ENCODE measurements at regions not wholly inside any gene's neighbourhood (a gene's known extent, or its start where the extent isn't known, plus 50 kb on each side); places are given as distances from the start of the nearest gene placed in this dataset.
"Not testable (repeated sequence)": the region's sequence is repeated elsewhere in the genome, so short reads cannot be mapped to it uniquely, and the experiment has no call there.

DNA sequence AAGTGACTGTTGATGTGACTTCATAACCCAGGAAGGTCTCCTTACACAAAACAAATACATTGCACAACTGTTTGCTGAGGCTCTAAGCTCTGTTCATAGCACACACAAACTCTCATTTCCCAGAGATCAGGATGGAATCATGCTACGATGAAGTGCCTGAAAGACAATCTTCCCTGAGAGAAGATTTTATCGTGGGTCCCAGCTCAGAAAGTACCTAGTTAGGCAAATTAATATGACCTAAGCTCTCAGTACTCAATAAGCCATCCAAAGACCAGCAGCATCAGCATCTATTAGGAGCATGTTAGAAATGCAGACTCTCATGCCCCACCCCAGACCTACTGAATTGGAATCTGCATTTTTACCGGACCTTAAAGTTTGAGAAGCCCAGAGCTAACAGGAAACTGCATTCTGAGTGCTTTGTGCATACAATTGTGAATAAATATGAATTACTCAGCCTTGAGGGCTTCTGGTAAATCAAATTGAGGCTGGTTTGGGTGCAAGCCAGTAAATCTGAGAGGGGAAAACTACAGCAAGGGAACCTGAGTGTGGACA lies 161.5 kb upstream of the C2CD4B start:
- 58% methylated on average over 3 of the region's 3 CpGs for WGBS
- DNase-seq (ENCODE audit: low spot score): no peak
- Histone ChIP-seq H3K36me3 (ENCODE audit: control insufficient read depth in 4 of 4, insufficient read depth in 3 of 4, low read depth in 1 of 4, low read length in 3 of 4) (no peaks in the 10 kb centered on the region), H3K27me3 (ENCODE audit: control insufficient read depth in 4 of 4, insufficient read depth in 4 of 4, low read length in 3 of 4) (peaks cover 0 to 2% (median 0%) of the 10 kb centered on the region in 4 donors), H3K27ac (ENCODE audit: low read depth in 1 of 2, low read length in 2 of 2) (no peak overlapping the region), H3K9me3 (ENCODE audit: control insufficient read depth in 4 of 4, low read length in 3 of 4) (no peaks in the 10 kb centered on the region), H3K4me1 (ENCODE audit: control insufficient read depth in 4 of 4, insufficient read depth in 4 of 4, low read length in 3 of 4) (no peaks in the 10 kb centered on the region), H3K4me3 (ENCODE audit: low read depth in 1 of 3, low read length in 3 of 3) (no peak overlapping the region), H3K9ac (ENCODE audit: low read depth in 1 of 2, low read length in 2 of 2) (no peak overlapping the region)
- TF ChIP-seq, protein P1, sequence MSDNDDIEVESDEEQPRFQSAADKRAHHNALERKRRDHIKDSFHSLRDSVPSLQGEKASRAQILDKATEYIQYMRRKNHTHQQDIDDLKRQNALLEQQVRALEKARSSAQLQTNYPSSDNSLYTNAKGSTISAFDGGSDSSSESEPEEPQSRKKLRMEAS (IDR thresholded peaks at IDR 0.05): no peak
- TF ChIP-seq, protein P2, sequence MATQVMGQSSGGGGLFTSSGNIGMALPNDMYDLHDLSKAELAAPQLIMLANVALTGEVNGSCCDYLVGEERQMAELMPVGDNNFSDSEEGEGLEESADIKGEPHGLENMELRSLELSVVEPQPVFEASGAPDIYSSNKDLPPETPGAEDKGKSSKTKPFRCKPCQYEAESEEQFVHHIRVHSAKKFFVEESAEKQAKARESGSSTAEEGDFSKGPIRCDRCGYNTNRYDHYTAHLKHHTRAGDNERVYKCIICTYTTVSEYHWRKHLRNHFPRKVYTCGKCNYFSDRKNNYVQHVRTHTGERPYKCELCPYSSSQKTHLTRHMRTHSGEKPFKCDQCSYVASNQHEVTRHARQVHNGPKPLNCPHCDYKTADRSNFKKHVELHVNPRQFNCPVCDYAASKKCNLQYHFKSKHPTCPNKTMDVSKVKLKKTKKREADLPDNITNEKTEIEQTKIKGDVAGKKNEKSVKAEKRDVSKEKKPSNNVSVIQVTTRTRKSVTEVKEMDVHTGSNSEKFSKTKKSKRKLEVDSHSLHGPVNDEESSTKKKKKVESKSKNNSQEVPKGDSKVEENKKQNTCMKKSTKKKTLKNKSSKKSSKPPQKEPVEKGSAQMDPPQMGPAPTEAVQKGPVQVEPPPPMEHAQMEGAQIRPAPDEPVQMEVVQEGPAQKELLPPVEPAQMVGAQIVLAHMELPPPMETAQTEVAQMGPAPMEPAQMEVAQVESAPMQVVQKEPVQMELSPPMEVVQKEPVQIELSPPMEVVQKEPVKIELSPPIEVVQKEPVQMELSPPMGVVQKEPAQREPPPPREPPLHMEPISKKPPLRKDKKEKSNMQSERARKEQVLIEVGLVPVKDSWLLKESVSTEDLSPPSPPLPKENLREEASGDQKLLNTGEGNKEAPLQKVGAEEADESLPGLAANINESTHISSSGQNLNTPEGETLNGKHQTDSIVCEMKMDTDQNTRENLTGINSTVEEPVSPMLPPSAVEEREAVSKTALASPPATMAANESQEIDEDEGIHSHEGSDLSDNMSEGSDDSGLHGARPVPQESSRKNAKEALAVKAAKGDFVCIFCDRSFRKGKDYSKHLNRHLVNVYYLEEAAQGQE (IDR thresholded peaks at IDR 0.05): no peak
- TF ChIP-seq SP1 (IDR thresholded peaks at IDR 0.05) (no peak), FOXA1 (IDR thresholded peaks at IDR 0.05) (no peak), TAF1 (conservative IDR thresholded peaks at IDR 0.05) (no peak), HNF4G (IDR thresholded peaks at IDR 0.05) (no peak)
- TF ChIP-seq, protein P3, sequence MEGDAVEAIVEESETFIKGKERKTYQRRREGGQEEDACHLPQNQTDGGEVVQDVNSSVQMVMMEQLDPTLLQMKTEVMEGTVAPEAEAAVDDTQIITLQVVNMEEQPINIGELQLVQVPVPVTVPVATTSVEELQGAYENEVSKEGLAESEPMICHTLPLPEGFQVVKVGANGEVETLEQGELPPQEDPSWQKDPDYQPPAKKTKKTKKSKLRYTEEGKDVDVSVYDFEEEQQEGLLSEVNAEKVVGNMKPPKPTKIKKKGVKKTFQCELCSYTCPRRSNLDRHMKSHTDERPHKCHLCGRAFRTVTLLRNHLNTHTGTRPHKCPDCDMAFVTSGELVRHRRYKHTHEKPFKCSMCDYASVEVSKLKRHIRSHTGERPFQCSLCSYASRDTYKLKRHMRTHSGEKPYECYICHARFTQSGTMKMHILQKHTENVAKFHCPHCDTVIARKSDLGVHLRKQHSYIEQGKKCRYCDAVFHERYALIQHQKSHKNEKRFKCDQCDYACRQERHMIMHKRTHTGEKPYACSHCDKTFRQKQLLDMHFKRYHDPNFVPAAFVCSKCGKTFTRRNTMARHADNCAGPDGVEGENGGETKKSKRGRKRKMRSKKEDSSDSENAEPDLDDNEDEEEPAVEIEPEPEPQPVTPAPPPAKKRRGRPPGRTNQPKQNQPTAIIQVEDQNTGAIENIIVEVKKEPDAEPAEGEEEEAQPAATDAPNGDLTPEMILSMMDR (IDR thresholded peaks at IDR 0.05; ENCODE audit: low read depth, low read length, missing input control): no peak

DNA sequence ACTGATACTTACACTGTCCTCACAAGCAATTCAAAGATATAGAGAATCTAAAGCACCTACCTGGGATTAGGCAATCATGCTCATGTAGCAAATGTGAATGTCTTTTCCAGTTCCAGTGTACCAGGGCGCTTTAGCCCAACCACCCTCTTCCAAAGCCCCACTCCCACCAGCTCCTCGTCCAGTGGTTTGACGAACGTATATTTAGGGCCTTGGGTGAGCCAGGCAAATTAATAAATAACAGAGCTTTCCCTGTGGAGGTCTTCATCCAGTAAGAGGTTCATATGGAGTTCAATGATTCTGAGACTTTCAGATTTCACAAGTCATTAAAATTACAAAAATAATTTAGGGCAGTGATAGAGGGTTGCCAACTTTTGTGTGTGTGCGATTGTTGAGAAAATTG lies 162.3 kb upstream of the C2CD4B start:
- Histone ChIP-seq H3K27me3 (ENCODE audit: control insufficient read depth in 4 of 4, insufficient read depth in 4 of 4, low read length in 3 of 4) (peaks cover 0 to 2% (median 0%) of the 10 kb centered on the region in 4 donors), H3K4me3 (ENCODE audit: low read depth in 1 of 3, low read length in 3 of 3) (no peak overlapping the region), H3K9me3 (ENCODE audit: control insufficient read depth in 4 of 4, low read length in 3 of 4) (no peaks in the 10 kb centered on the region), H3K27ac (ENCODE audit: low read depth in 1 of 2, low read length in 2 of 2) (no peak overlapping the region), H3K9ac (ENCODE audit: low read depth in 1 of 2, low read length in 2 of 2) (no peak overlapping the region), H3K4me1 (ENCODE audit: control insufficient read depth in 4 of 4, insufficient read depth in 4 of 4, low read length in 3 of 4) (no peaks in the 10 kb centered on the region), H3K36me3 (ENCODE audit: control insufficient read depth in 4 of 4, insufficient read depth in 3 of 4, low read depth in 1 of 4, low read length in 3 of 4) (no peaks in the 10 kb centered on the region)
- 93% methylated on average over 5 of the region's 5 CpGs for WGBS
- DNase-seq (ENCODE audit: low spot score): no peak
- no peak for TF ChIP-seq YY1 (IDR thresholded peaks at IDR 0.05)

DNA sequence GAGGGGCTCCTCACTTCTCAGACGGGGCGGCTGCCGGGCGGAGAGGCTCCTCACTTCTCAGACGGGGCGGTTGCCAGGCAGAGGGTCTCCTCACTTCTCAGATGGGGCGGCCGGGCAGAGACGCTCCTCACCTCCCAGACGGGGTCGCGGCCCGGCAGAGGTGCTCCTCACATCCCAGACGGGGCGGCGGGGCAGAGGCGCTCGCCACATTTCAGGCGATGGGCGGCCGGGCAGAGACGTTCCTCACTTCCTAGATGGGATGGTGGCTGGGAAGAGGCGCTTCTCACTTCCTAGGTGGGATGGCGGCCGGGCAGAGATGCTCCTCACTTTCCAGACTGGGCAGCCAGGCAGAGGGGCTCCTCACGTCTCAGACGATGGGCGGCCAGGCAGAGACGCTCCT lies 167.4 kb upstream of the C2CD4B start:
- not testable (repeated sequence) for DNase-seq (ENCODE audit: low spot score); H3K36me3 ChIP-seq (ENCODE audit: control insufficient read depth in 4 of 4, insufficient read depth in 3 of 4, low read depth in 1 of 4, low read length in 3 of 4); H3K27me3 ChIP-seq (ENCODE audit: control insufficient read depth in 4 of 4, insufficient read depth in 4 of 4, low read length in 3 of 4); H3K9me3 ChIP-seq (ENCODE audit: control insufficient read depth in 4 of 4, low read length in 3 of 4); H3K4me1 ChIP-seq (ENCODE audit: control insufficient read depth in 4 of 4, insufficient read depth in 4 of 4, low read length in 3 of 4); H3K27ac ChIP-seq (ENCODE audit: low read depth in 1 of 2, low read length in 2 of 2); H3K9ac ChIP-seq (ENCODE audit: low read depth in 1 of 2, low read length in 2 of 2); H3K4me3 ChIP-seq (ENCODE audit: low read depth in 1 of 3, low read length in 3 of 3)
- 98% methylated on average over 14 of the region's 29 CpGs for WGBS

Data from liver (tissue), 8 donors.